NCI-H1694 treated with DMSO at 0.1 percent for 48 hours (cell line): ENCODE measurements at regions not wholly inside any gene's neighbourhood (a gene's known extent, or its start where the extent isn't known, plus 50 kb on each side); places are given as distances from the start of the nearest gene placed in this dataset.
"Not testable (repeated sequence)": the region's sequence is repeated elsewhere in the genome, so short reads cannot be mapped to it uniquely, and the experiment has no call there.

Source experiments
- DNase-seq: peaks from one replicate; lab custom pipeline; 2025; lab: John Stamatoyannopoulos, UW

GRCh38 chr7:115642194-115642593, 388.4 kb downstream of the TFEC start:
- DNase-seq = no peak

GRCh38 chr7:115638853-115639252, 391.7 kb downstream of the TFEC start:
- no peak for DNase-seq

- DNase-seq = no peak
These were observed 393.4 kb downstream of the TFEC start for GRCh38 chr7:115637128-115637527.

GRCh38 chr7:115635876-115636275, 394.7 kb downstream of the TFEC start:
- DNase-seq = no peak

GRCh38 chr7:115635376-115635775, 395.2 kb downstream of the TFEC start:
- no peak for DNase-seq

GRCh38 chr7:115634633-115635032, 395.9 kb downstream of the TFEC start:
- no peak for DNase-seq

GRCh38 chr7:115632636-115633035, 397.9 kb downstream of the TFEC start:
- no peak for DNase-seq

- no peak for DNase-seq
These were observed 398.8 kb downstream of the TFEC start for GRCh38 chr7:115631782-115632181.

- DNase-seq = no peak
These were observed 400.5 kb downstream of the TFEC start for GRCh38 chr7:115630049-115630448.

- DNase-seq = no peak
These were observed 411.9 kb downstream of the TFEC start for GRCh38 chr7:115618676-115619075.

- no peak for DNase-seq
These were observed 416.7 kb downstream of the TFEC start for GRCh38 chr7:115613836-115614235.

- DNase-seq = no peak
These were observed 427.1 kb downstream of the TFEC start for GRCh38 chr7:115603416-115603815.

- no peak for DNase-seq
These were observed 430.4 kb downstream of the TFEC start for GRCh38 chr7:115600207-115600606.

- DNase-seq = not testable (repeated sequence)
These were observed 431.4 kb downstream of the TFEC start for GRCh38 chr7:115599184-115599583.

- not testable (repeated sequence) for DNase-seq
These were observed 433.3 kb downstream of the TFEC start for GRCh38 chr7:115597220-115597619.

GRCh38 chr7:115593111-115593510, 437.5 kb downstream of the TFEC start:
- no peak for DNase-seq

GRCh38 chr7:115585015-115585718, 445.4 kb downstream of the TFEC start:
- no peak for DNase-seq

GRCh38 chr7:115582956-115583355, 447.6 kb downstream of the TFEC start:
- DNase-seq = no peak

- no peak for DNase-seq
These were observed 452.0 kb downstream of the TFEC start for GRCh38 chr7:115578576-115578975.

- DNase-seq = no peak
These were observed 455.8 kb downstream of the TFEC start for GRCh38 chr7:115574681-115575291.

- no peak for DNase-seq
These were observed 458.5 kb downstream of the TFEC start for GRCh38 chr7:115572111-115572510.

- DNase-seq = no peak
These were observed 469.0 kb downstream of the TFEC start for GRCh38 chr7:115561335-115562110.

- DNase-seq = no peak
These were observed 470.7 kb downstream of the TFEC start for GRCh38 chr7:115559877-115560276.
